NCI-H2029 (cell line): ENCODE measurements at regions not wholly inside any gene's neighbourhood (a gene's known extent, or its start where the extent isn't known, plus 50 kb on each side); places are given as distances from the start of the nearest gene placed in this dataset.
"Not testable (repeated sequence)": the region's sequence is repeated elsewhere in the genome, so short reads cannot be mapped to it uniquely, and the experiment has no call there.

Experiments
- DNase-seq: peaks from one replicate; lab custom pipeline; 2025; lab: John Stamatoyannopoulos, UW

DNA sequence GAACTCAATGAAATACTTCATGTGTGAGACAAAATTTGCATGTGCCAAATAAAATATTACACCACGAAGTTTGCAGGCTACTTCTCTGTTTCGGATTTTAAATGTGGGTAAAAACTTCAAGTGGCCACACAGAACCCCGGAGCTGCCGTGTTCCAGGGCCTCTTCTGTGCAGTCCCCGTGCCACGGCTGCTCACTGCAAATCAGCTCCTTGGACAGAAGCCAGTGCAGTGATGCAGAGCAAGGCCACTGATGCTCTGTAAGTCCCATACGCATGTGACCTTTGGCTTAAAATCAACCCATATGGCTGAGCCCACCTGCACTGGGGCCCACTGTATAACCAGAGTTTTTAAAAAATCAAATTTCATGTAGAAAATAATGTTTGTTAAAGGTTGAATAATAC, 1309.4 kb downstream of the TBC1D22A start:
- peak; percentile 4 for DNase-seq

GRCh38 chr22:48071305-48071704, 1308.9 kb downstream of the TBC1D22A start:
- no peak for DNase-seq

- no peak for DNase-seq
Measured at GRCh38 chr22:48070760-48071159, 1308.3 kb downstream of the TBC1D22A start.

GRCh38 chr22:48070083-48070482, 1307.6 kb downstream of the TBC1D22A start:
- no peak for DNase-seq

DNA sequence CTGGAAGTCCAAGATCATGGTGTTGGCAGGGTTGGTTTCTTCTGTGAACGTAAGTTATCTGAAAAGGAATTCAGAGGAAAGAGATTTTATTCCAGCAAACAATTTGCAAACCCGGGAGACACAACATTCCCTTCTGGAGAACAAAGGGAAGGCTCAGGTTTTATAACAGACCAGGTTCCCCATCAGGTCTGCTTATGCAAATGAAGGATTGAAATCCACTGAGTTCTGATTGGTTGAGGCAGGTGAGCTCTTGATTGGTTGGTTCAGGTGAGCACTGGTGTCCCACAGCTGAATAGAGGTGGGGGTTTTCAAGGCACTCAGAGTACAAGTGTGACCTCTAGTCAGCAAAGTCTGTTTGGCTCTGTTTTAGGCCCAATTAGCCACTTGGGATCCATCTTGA, 1306.8 kb downstream of the TBC1D22A start:
- no peak for DNase-seq

- no peak for DNase-seq
Measured at GRCh38 chr22:48068323-48068885, 1306.0 kb downstream of the TBC1D22A start.

DNA sequence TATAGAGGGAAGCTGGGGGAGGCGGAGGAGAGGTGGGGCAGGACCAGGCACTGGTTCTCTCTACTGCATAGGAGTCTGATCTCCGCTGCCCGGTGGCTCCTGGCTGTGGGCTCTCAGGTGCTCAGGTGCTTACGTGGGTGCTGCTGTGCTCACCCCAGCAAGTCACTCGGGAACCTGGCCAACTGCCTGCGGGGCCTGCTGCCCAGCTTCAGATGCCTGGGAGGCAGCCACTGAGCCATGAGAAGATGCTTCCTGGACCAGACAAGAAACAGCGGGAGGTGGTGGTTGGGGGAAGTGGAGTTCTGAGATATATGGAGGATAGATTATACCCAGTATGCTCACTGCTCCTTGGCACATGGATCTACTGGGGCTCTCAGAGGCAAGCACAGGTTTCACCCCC, 1303.4 kb downstream of the TBC1D22A start:
- no peak for DNase-seq

DNA sequence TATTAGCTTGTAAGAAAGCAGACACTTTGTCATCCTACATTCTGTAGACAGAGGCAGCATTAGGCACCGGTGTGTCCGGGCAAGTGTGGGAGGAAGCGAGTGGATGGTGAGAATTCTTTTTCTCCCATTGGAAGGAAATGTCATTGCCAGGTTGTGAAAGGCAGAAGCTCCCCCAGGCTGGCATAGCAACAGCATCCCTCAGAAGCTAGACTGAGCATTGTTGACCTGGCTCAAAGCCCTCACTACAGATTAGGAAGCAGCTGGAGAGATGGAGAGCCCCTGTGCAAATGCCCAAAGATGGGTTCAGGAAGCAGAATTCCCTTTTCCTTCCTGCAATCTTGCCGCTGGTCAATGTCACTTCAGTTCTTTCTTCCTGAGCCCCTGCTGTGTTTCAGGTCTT, 1299.3 kb downstream of the TBC1D22A start:
- no peak for DNase-seq

GRCh38 chr22:48060266-48060665, 1297.8 kb downstream of the TBC1D22A start:
- no peak for DNase-seq

- not testable (repeated sequence) for DNase-seq
Measured at GRCh38 chr22:48059521-48059920, 1297.1 kb downstream of the TBC1D22A start.

- DNase-seq: no peak
Measured at GRCh38 chr22:48057116-48057835, 1294.8 kb downstream of the TBC1D22A start.

GRCh38 chr22:48055827-48056226, 1293.4 kb downstream of the TBC1D22A start:
- DNase-seq: peak; percentile 60

- DNase-seq: no peak
Measured at GRCh38 chr22:48055185-48055584, 1292.7 kb downstream of the TBC1D22A start.

- no peak for DNase-seq
Measured at GRCh38 chr22:48054596-48054995, 1292.1 kb downstream of the TBC1D22A start.

DNA sequence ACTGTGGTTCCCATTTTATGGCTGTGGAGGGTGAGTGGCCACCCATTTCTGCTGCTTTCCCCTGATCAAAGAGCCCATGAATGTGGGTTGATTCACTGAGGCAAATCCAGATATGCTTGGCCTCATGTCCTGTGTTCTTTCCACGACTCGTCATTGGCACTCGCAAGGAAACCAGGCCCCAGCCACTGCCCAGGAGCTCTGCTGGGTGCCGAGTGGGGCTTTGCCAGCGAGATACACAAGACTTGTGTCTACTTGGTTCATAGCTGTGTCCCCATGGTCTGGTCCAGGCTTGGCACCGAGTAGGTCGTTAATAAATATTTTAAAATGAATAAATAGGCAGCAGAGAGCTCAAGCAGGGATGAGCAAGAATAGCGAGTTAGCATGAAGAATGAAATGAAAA, 1291.5 kb downstream of the TBC1D22A start:
- DNase-seq: no peak

- no peak for DNase-seq
Measured at GRCh38 chr22:48053486-48053885, 1291.0 kb downstream of the TBC1D22A start.

GRCh38 chr22:48052621-48052890, 1290.1 kb downstream of the TBC1D22A start:
- no peak for DNase-seq

GRCh38 chr22:48051796-48052620, 1289.6 kb downstream of the TBC1D22A start:
- peak; percentile 13 for DNase-seq

DNA sequence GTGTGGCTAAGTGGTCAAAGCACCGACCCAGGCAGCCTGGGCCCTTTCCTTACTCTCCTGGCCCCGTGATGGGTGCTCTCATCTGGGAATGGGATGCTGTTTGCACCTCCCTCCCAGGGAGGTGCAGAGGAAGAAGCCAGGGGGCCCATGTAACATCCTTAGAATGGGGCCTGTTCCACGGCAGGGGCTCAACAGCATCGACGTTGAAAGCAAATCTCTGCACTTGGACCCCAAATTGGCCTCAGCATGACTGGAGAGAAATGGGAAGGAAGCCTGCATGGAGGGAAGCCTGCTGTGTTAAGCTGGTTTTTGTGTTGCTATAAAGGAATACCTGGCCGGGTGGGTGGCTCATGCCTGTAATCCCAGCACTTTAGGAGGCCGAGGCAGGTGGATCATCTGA, 1288.4 kb downstream of the TBC1D22A start:
- no peak for DNase-seq

DNA sequence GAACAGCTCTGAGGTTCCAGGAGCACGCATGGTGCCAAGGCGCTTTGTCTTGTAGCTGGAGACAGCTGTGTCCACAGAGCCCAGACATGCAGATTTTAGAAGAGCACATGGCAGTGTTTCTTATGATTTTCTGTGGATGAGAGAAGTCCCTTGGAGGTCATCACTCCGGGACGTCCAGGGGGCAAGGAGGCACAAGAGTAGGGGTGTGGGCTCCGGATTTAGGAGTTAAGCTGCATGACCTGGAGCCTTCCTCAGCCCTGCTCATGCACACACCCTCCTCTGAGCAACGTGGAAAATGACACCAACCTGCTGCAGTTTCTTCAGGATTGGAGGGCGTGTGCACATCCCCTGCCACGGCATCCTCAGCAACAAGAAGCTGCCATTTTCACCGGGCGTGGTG, 1286.7 kb downstream of the TBC1D22A start:
- no peak for DNase-seq

DNA sequence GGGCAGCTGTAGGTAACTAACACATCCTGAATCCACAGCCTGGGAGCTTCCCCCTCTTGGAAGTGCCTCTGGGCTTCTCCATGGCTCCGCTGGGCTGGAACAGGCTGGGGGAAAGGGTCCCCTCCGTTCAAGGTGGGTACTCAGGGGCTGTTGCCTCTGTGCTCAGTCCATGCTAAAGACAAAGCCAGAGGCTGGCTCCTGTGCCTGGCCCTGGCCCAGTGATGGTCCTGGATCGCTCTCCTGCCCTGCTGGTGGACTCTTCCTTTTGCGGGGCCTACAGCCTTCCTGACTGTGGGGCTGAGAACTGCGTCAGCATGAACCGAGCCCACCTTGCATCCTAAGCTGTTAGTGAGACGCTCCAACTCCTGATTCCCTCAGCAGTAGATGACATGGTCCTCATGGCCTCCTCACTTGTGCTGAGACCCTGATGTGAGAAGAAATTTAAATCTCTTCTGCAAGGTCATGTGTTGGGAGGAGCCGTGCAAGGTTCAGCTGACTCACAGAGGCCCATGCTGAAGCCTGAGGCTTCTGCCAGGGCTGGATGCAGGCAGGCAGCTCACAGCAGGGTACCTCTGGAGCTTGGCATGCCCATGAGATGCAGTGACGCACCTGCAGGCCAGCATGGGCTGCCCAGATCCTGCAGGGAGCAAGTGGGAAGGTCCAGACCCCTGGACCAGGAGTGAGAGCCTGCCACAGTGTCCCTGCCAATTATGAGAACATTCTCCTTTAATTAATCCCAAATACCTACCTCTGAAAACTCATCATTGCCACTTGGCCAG, 1285.5 kb downstream of the TBC1D22A start:
- DNase-seq: no peak

DNA sequence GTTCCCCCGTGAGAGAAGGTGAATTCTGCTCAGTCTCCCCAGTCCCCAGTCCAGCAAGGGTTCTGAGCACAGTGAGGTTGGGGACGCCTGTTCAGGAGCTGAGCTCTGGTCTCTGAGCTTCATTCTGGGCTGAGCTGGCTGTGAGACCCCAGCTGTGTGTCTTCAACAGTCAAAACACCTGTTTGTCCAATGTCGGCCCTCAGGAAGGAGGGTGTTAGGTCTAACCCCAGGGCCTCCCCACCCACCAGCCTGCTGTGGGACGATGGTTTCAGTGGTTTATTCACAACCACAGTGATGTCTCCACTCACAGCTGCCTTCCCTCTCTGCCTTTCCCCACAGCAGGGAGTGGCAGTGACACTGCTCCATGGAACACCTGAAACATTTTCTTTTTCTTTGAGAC, 1282.9 kb downstream of the TBC1D22A start:
- no peak for DNase-seq
